ENCODE measurements at regions not wholly inside any gene's neighbourhood (a gene's known extent, or its start where the extent isn't known, plus 50 kb on each side); places are given as distances from the start of the nearest gene placed in this dataset.
"Not testable (repeated sequence)": the region's sequence is repeated elsewhere in the genome, so short reads cannot be mapped to it uniquely, and the experiment has no call there.

GRCh38 chr12:96103067-96103644, 67.8 kb upstream of the LTA4H start:
- no peak for DNase-seq (ENCODE audit: low read depth, low spot score)
- no peaks in the 10 kb centered on the region for H3K9me3 ChIP-seq (ENCODE audit: low read depth, low read length)
- no peak overlapping the region for H3K9ac ChIP-seq (ENCODE audit: insufficient read length)
- no peak for TF ChIP-seq EZH2 (IDR thresholded peaks at IDR 0.05)
- TF ChIP-seq POLR2AphosphoS5 (IDR thresholded peaks at IDR 0.05; ENCODE audit: borderline replicate concordance, low read depth, low read length), result no peak
- TF ChIP-seq FOXP2 (optimal IDR thresholded peaks at IDR 0.05; ENCODE audit: control extremely low read depth, extremely low read length, insufficient read depth), result no peak
- H3K27ac ChIP-seq, result no peak overlapping the region
- no peaks in the 10 kb centered on the region for H3K36me3 ChIP-seq (ENCODE audit: insufficient read depth, low read length)
- no peak overlapping the region for H3K4me3 ChIP-seq

GRCh38 chr12:96104566-96104965, 69.2 kb upstream of the LTA4H start:
- H3K9ac ChIP-seq (ENCODE audit: insufficient read length), result no peak overlapping the region
- no peaks in the 10 kb centered on the region for H3K36me3 ChIP-seq (ENCODE audit: insufficient read depth, low read length)
- no peaks in the 10 kb centered on the region for H3K9me3 ChIP-seq (ENCODE audit: low read depth, low read length)
- TF ChIP-seq FOXP2 (optimal IDR thresholded peaks at IDR 0.05; ENCODE audit: control extremely low read depth, extremely low read length, insufficient read depth) (no peak), EZH2 (IDR thresholded peaks at IDR 0.05) (no peak), POLR2AphosphoS5 (IDR thresholded peaks at IDR 0.05; ENCODE audit: borderline replicate concordance, low read depth, low read length) (no peak)
- H3K27ac ChIP-seq, result no peak overlapping the region
- no peak for DNase-seq (ENCODE audit: low read depth, low spot score)
- H3K4me3 ChIP-seq, result no peak overlapping the region

- no peak for DNase-seq (ENCODE audit: low read depth, low spot score)
- H3K36me3 ChIP-seq (ENCODE audit: insufficient read depth, low read length), result no peaks in the 10 kb centered on the region
- H3K27ac ChIP-seq, result no peak overlapping the region
- no peaks in the 10 kb centered on the region for H3K9me3 ChIP-seq (ENCODE audit: low read depth, low read length)
- TF ChIP-seq EZH2 (IDR thresholded peaks at IDR 0.05), result no peak
- TF ChIP-seq POLR2AphosphoS5 (IDR thresholded peaks at IDR 0.05; ENCODE audit: borderline replicate concordance, low read depth, low read length), result no peak
- no peak for TF ChIP-seq FOXP2 (optimal IDR thresholded peaks at IDR 0.05; ENCODE audit: control extremely low read depth, extremely low read length, insufficient read depth)
- no peak overlapping the region for H3K4me3 ChIP-seq
- no peak overlapping the region for H3K9ac ChIP-seq (ENCODE audit: insufficient read length)
These were observed 70.8 kb upstream of the LTA4H start for GRCh38 chr12:96106137-96106536.

GRCh38 chr12:96107236-96107635, 71.8 kb upstream of the LTA4H start:
- Histone ChIP-seq H3K9me3 (ENCODE audit: low read depth, low read length) (no peaks in the 10 kb centered on the region), H3K9ac (ENCODE audit: insufficient read length) (no peak overlapping the region), H3K27ac (no peak overlapping the region), H3K36me3 (ENCODE audit: insufficient read depth, low read length) (no peaks in the 10 kb centered on the region), H3K4me3 (no peak overlapping the region)
- no peak for DNase-seq (ENCODE audit: low read depth, low spot score)
- TF ChIP-seq FOXP2 (optimal IDR thresholded peaks at IDR 0.05; ENCODE audit: control extremely low read depth, extremely low read length, insufficient read depth), result no peak
- no peak for TF ChIP-seq EZH2 (IDR thresholded peaks at IDR 0.05)
- no peak for TF ChIP-seq POLR2AphosphoS5 (IDR thresholded peaks at IDR 0.05; ENCODE audit: borderline replicate concordance, low read depth, low read length)

- no peak for TF ChIP-seq FOXP2 (optimal IDR thresholded peaks at IDR 0.05; ENCODE audit: control extremely low read depth, extremely low read length, insufficient read depth)
- TF ChIP-seq POLR2AphosphoS5 (IDR thresholded peaks at IDR 0.05; ENCODE audit: borderline replicate concordance, low read depth, low read length), result no peak
- TF ChIP-seq EZH2 (IDR thresholded peaks at IDR 0.05), result no peak
- H3K9me3 ChIP-seq (ENCODE audit: low read depth, low read length), result no peaks in the 10 kb centered on the region
- no peaks in the 10 kb centered on the region for H3K36me3 ChIP-seq (ENCODE audit: insufficient read depth, low read length)
- H3K27ac ChIP-seq, result no peak overlapping the region
- DNase-seq (ENCODE audit: low read depth, low spot score), result no peak
- no peak overlapping the region for H3K9ac ChIP-seq (ENCODE audit: insufficient read length)
- H3K4me3 ChIP-seq, result no peak overlapping the region
These were observed 72.9 kb upstream of the LTA4H start for GRCh38 chr12:96108321-96108720.

GRCh38 chr12:96108941-96109340, 73.6 kb upstream of the LTA4H start:
- DNase-seq (ENCODE audit: low read depth, low spot score); H3K4me3 ChIP-seq; H3K36me3 ChIP-seq (ENCODE audit: insufficient read depth, low read length); H3K9me3 ChIP-seq (ENCODE audit: low read depth, low read length); H3K9ac ChIP-seq (ENCODE audit: insufficient read length); H3K27ac ChIP-seq: not testable (repeated sequence)

- no peak overlapping the region for H3K9ac ChIP-seq (ENCODE audit: insufficient read length)
- no peak overlapping the region for H3K4me3 ChIP-seq
- H3K27ac ChIP-seq, result no peak overlapping the region
- no peaks in the 10 kb centered on the region for H3K36me3 ChIP-seq (ENCODE audit: insufficient read depth, low read length)
- DNase-seq (ENCODE audit: low read depth, low spot score), result no peak
- H3K9me3 ChIP-seq (ENCODE audit: low read depth, low read length), result no peaks in the 10 kb centered on the region
- no peak for TF ChIP-seq POLR2AphosphoS5 (IDR thresholded peaks at IDR 0.05; ENCODE audit: borderline replicate concordance, low read depth, low read length)
- no peak for TF ChIP-seq EZH2 (IDR thresholded peaks at IDR 0.05)
- no peak for TF ChIP-seq FOXP2 (optimal IDR thresholded peaks at IDR 0.05; ENCODE audit: control extremely low read depth, extremely low read length, insufficient read depth)
These were observed 77.3 kb upstream of the LTA4H start for GRCh38 chr12:96112733-96113132.

- Histone ChIP-seq H3K4me3 (no peak overlapping the region), H3K36me3 (ENCODE audit: insufficient read depth, low read length) (no peaks in the 10 kb centered on the region), H3K9ac (ENCODE audit: insufficient read length) (no peak overlapping the region), H3K27ac (no peak overlapping the region), H3K9me3 (ENCODE audit: low read depth, low read length) (no peaks in the 10 kb centered on the region)
- TF ChIP-seq POLR2AphosphoS5 (IDR thresholded peaks at IDR 0.05; ENCODE audit: borderline replicate concordance, low read depth, low read length), result no peak
- TF ChIP-seq EZH2 (IDR thresholded peaks at IDR 0.05), result no peak
- DNase-seq (ENCODE audit: low read depth, low spot score), result peak; percentile 18
These were observed 76.7 kb upstream of the ELK3 start for GRCh38 chr12:96117460-96117859.

GRCh38 chr12:96120359-96121100, 73.6 kb upstream of the ELK3 start:
- no peak overlapping the region for H3K9ac ChIP-seq (ENCODE audit: insufficient read length)
- no peaks in the 10 kb centered on the region for H3K36me3 ChIP-seq (ENCODE audit: insufficient read depth, low read length)
- no peaks in the 10 kb centered on the region for H3K9me3 ChIP-seq (ENCODE audit: low read depth, low read length)
- H3K4me3 ChIP-seq, result no peak overlapping the region
- no peak for DNase-seq (ENCODE audit: low read depth, low spot score)
- no peak overlapping the region for H3K27ac ChIP-seq
- TF ChIP-seq FOXP2 (optimal IDR thresholded peaks at IDR 0.05; ENCODE audit: control extremely low read depth, extremely low read length, insufficient read depth), result no peak
- no peak for TF ChIP-seq POLR2AphosphoS5 (IDR thresholded peaks at IDR 0.05; ENCODE audit: borderline replicate concordance, low read depth, low read length)
- no peak for TF ChIP-seq EZH2 (IDR thresholded peaks at IDR 0.05)

Data from SK-N-MC (cell line).